ENCODE measurements at regions not wholly inside any gene's neighbourhood (a gene's known extent, or its start where the extent isn't known, plus 50 kb on each side); places are given as distances from the start of the nearest gene placed in this dataset.

- intact Hi-C loops (cut with DNase I): no loop called here
Observed at GRCh38 chr21:16815243-16815642, 697.6 kb upstream of the CXADR start.

GRCh38 chr21:16821588-16821987 lies 691.3 kb upstream of the CXADR start:
- intact Hi-C loops (cut with DNase I): no loop called here
- DNase-seq: no peak

More at GRCh38 chr21:16815243-16815642, 697.6 kb upstream of the CXADR start:
- DNase-seq: no peak

- no peak for DNase-seq
- intact Hi-C loops (cut with DNase I): no loop called here
Observed at GRCh38 chr21:16829532-16829931, 683.3 kb upstream of the CXADR start.

- intact Hi-C loops (cut with DNase I): no loop called here
- DNase-seq: no peak
Observed at GRCh38 chr21:16832791-16833190, 680.1 kb upstream of the CXADR start.

GRCh38 chr21:16834791-16835190 lies 678.1 kb upstream of the CXADR start:
- intact Hi-C loops (cut with DNase I): no loop called here
- no peak for DNase-seq

- intact Hi-C loops (cut with DNase I): no loop called here
- no peak for DNase-seq
Observed at GRCh38 chr21:16837321-16837720, 675.5 kb upstream of the CXADR start.

- intact Hi-C loops (cut with DNase I): no loop called here
- no peak for DNase-seq
Observed at GRCh38 chr21:16837721-16838120, 675.1 kb upstream of the CXADR start.

- DNase-seq: no peak
- intact Hi-C loops (cut with DNase I): no loop called here
Observed at GRCh38 chr21:16838331-16838730, 674.5 kb upstream of the CXADR start.

GRCh38 chr21:16840538-16840937 lies 672.3 kb upstream of the CXADR start:
- intact Hi-C loops (cut with DNase I): no loop called here

GRCh38 chr21:16841975-16842695 lies 670.7 kb upstream of the CXADR start:
- intact Hi-C loops (cut with DNase I): no loop called here
- DNase-seq: no peak

More at GRCh38 chr21:16840538-16840937, 672.3 kb upstream of the CXADR start:
- no peak for DNase-seq

GRCh38 chr21:16842696-16843035 lies 670.2 kb upstream of the CXADR start:
- intact Hi-C loops (cut with DNase I): no loop called here
- DNase-seq: no peak

GRCh38 chr21:16847211-16847610 lies 665.6 kb upstream of the CXADR start:
- DNase-seq: no peak
- intact Hi-C loops (cut with DNase I): no loop called here

- intact Hi-C loops (cut with DNase I): no loop called here
- no peak for DNase-seq
Observed at GRCh38 chr21:16851054-16851453, 661.8 kb upstream of the CXADR start.

- no peak for DNase-seq
- intact Hi-C loops (cut with DNase I): no loop called here
Observed at GRCh38 chr21:16855164-16855667, 657.6 kb upstream of the CXADR start.

GRCh38 chr21:16863362-16863905 lies 649.4 kb upstream of the CXADR start:
- intact Hi-C loops (cut with DNase I): no loop called here
- no peak for DNase-seq

- DNase-seq: no peak
- intact Hi-C loops (cut with DNase I): no loop called here
Observed at GRCh38 chr21:16863908-16864307, 648.9 kb upstream of the CXADR start.

GRCh38 chr21:16865632-16866031 lies 647.2 kb upstream of the CXADR start:
- intact Hi-C loops (cut with DNase I): no loop called here
- DNase-seq: no peak

- intact Hi-C loops (cut with DNase I): no loop called here
- no peak for DNase-seq
Observed at GRCh38 chr21:16866851-16867250, 646.0 kb upstream of the CXADR start.

GRCh38 chr21:16870103-16870502 lies 642.7 kb upstream of the CXADR start:
- intact Hi-C loops (cut with DNase I): no loop called here
- DNase-seq: no peak

GRCh38 chr21:16872616-16873015 lies 640.2 kb upstream of the CXADR start:
- intact Hi-C loops (cut with DNase I): no loop called here
- DNase-seq: no peak

- intact Hi-C loops (cut with DNase I): no loop called here
- DNase-seq: peak in 1 of 10 donors; percentile 6
Observed at GRCh38 chr21:16873176-16873575, 639.7 kb upstream of the CXADR start.

- no peak for DNase-seq
- intact Hi-C loops (cut with DNase I): no loop called here
Observed at GRCh38 chr21:16873596-16873995, 639.2 kb upstream of the CXADR start.

All from posterior cingulate gyrus (tissue), 11 donors.